Upper lobe of left lung (tissue), 6 donors: ENCODE measurements at regions not wholly inside any gene's neighbourhood (a gene's known extent, or its start where the extent isn't known, plus 50 kb on each side); places are given as distances from the start of the nearest gene placed in this dataset.

Source experiments
- ATAC-seq, 2 donors: fragments of 200-7000 bp; cut with Tn5 transposase; one replicate each; pipeline ENCODE4 v1.9.1; 2022; ENCODE audit warnings: mild to moderate bottlenecking in 2 of 2, moderate library complexity in 2 of 2; ENCODE audit not compliant: low FRiP score in 2 of 2
- DNase-seq, 2 donors: peaks; one replicate each; pipeline ENCODE4 v3.0.0-alpha.2; 2019 to 2020
- H3K27ac ChIP-seq, 4 donors: fragments of 200-600 bp; sonication (generic); one replicate each; pipeline ENCODE4 v1.5.1; 2016 to 2019
- H3K27me3 ChIP-seq, 4 donors: fragments of 200-600 bp; sonication (generic); one replicate each; pipeline ENCODE4 v1.5.1; 2017 to 2019
- H3K36me3 ChIP-seq, 4 donors: fragments of 200-600 bp; sonication (generic); one replicate each; pipeline ENCODE4 v1.5.1; 2016 to 2019
- H3K4me1 ChIP-seq, 4 donors: fragments of 200-600 bp; sonication (generic); one replicate each; pipeline ENCODE4 v1.5.1; 2018 to 2019
- H3K4me3 ChIP-seq, 4 donors: fragments of 200-600 bp; sonication (generic); one replicate each; pipeline ENCODE4 v1.5.1; 2017 to 2019; ENCODE audit warnings: mild to moderate bottlenecking in 2 of 4, moderate library complexity in 1 of 4
- H3K9me3 ChIP-seq, 4 donors: fragments of 200-600 bp; sonication (generic); one replicate each; pipeline ENCODE4 v1.5.1; 2018 to 2019
- CTCF ChIP-seq, 6 experiments: fragments of 450-650 bp in 4 of 6; fragments of 200-600 bp in 2 of 6; sonication (generic) in 2 of 6; IDR thresholded peaks; one replicate each; pipeline ENCODE4 v1.5.1; 2016 to 2019; ENCODE audit warnings: antibody characterized with exemption in 6 of 6
- EP300 ChIP-seq, 4 donors: sonication (generic); formaldehyde crosslinking; IDR thresholded peaks; one replicate each; pipeline ENCODE4 v1.5.1; 2017; ENCODE audit warnings: antibody characterized with exemption in 4 of 4, control low read depth in 2 of 4
- POLR2A ChIP-seq, 4 donors: fragments of 450-650 bp; IDR thresholded peaks; one replicate each; pipeline ENCODE4 v1.5.1; 2016 to 2017; ENCODE audit warnings: antibody characterized with exemption in 4 of 4, mild to moderate bottlenecking in 2 of 4
- POLR2AphosphoS5 ChIP-seq, 2 donors: sonication (generic); formaldehyde crosslinking; IDR thresholded peaks; one replicate each; pipeline ENCODE4 v1.5.1; 2017; ENCODE audit warnings: antibody characterized with exemption in 2 of 2
- WGBS, 2 donors: methylation state at CpG; one replicate each; pipeline ENCODE4 v1.1.5; 2017 to 2018; 5-methylcytosine and 5-hydroxymethylcytosine counted together
- donor health status: DM: no; HTN: no; CAD: no; lungs with moderate emphysema.
- donor health status: DM: no; HTN: yes; CAD: no; lungs with severe emphysema.

GRCh38 chr6:121571455-121571854 is 136.0 kb downstream of the GJA1 start:
- ATAC-seq = no peak
- H3K36me3 ChIP-seq = no peaks in the 10 kb centered on the region
- TF ChIP-seq POLR2A (IDR thresholded peaks at IDR 0.05) (no peak), CTCF (IDR thresholded peaks at IDR 0.05) (no peak), EP300 (IDR thresholded peaks at IDR 0.05) (no peak), POLR2AphosphoS5 (IDR thresholded peaks at IDR 0.05) (no peak)
- no peak overlapping the region for H3K4me3 ChIP-seq
- H3K9me3 ChIP-seq = no peaks in the 10 kb centered on the region
- no peaks in the 10 kb centered on the region for H3K27me3 ChIP-seq
- no peak for DNase-seq
- peaks cover 0 to 3% (median 0%) of the 10 kb centered on the region in 4 donors for H3K4me1 ChIP-seq
- WGBS, 2 donors = 69 to 96% methylated on average over 1 of the region's 1 CpG
- H3K27ac ChIP-seq = no peak overlapping the region

GRCh38 chr6:121573481-121573880 is 138.0 kb downstream of the GJA1 start:
- Histone ChIP-seq H3K27me3 (no peaks in the 10 kb centered on the region), H3K27ac (peak overlapping the region in 1 of 4 donors; percentile 42), H3K4me1 (peaks cover 0 to 3% (median 0%) of the 10 kb centered on the region in 4 donors), H3K9me3 (no peaks in the 10 kb centered on the region), H3K36me3 (no peaks in the 10 kb centered on the region), H3K4me3 (no peak overlapping the region)
- TF ChIP-seq POLR2AphosphoS5 (IDR thresholded peaks at IDR 0.05) (no peak), EP300 (IDR thresholded peaks at IDR 0.05) (no peak), CTCF (IDR thresholded peaks at IDR 0.05) (no peak), POLR2A (IDR thresholded peaks at IDR 0.05) (no peak)
- DNase-seq (no peak), ATAC-seq (peak in 1 of 2 donors; percentile 68)

DNA sequence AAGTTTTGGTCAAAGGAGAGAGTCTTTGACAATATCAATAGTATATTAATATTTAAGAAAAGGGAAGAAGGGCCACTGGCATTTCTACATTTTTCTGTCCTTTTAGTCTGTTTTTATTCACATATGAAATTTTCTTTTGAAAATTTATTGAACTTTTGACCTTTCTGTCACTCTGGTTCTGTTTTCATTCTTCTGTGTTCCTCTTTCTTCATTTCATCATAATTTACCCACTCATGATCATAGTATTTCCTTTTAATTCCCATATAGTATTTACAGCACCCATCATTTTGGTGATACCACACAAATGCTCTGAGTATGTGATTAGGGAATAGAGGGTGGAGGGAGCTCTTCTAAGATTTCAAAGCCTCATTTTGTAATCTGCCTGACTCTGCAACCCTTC is 142.8 kb downstream of the GJA1 start:
- TF ChIP-seq CTCF (IDR thresholded peaks at IDR 0.05) (no peak), POLR2A (IDR thresholded peaks at IDR 0.05) (no peak), POLR2AphosphoS5 (IDR thresholded peaks at IDR 0.05) (no peak), EP300 (IDR thresholded peaks at IDR 0.05) (no peak)
- Histone ChIP-seq H3K4me1 (peaks cover 0 to 3% (median 0%) of the 10 kb centered on the region in 4 donors), H3K4me3 (no peak overlapping the region), H3K27me3 (no peaks in the 10 kb centered on the region), H3K9me3 (no peaks in the 10 kb centered on the region), H3K36me3 (no peaks in the 10 kb centered on the region), H3K27ac (no peak overlapping the region)
- DNase-seq (no peak), ATAC-seq (no peak)

DNA sequence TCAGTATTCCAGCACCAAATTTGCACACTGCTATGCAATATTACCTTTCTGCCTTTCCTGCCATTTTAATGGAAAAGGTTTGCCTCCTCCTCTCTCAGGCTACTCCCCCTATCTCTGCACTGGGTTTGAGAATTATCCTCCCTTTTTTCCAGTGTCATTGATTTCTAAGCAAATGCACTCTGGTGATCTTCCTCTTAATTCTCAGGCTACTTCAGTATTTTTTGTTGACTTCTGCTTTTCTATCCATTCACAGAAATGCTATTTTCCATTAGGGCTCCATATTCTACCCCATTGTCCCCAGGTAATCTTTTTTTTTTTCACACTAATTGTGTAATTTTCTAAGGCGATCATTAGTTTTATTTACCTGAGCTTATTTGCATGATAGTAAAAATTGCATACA is 144.0 kb downstream of the GJA1 start:
- no peak overlapping the region for H3K4me3 ChIP-seq
- ATAC-seq = no peak
- TF ChIP-seq POLR2A (IDR thresholded peaks at IDR 0.05) (no peak), CTCF (IDR thresholded peaks at IDR 0.05) (no peak), POLR2AphosphoS5 (IDR thresholded peaks at IDR 0.05) (no peak), EP300 (IDR thresholded peaks at IDR 0.05) (no peak)
- H3K9me3 ChIP-seq = no peaks in the 10 kb centered on the region
- no peaks in the 10 kb centered on the region for H3K27me3 ChIP-seq
- no peaks in the 10 kb centered on the region for H3K36me3 ChIP-seq
- WGBS, 2 donors = 100% methylated on average over 1 of the region's 1 CpG
- no peak for DNase-seq
- no peak overlapping the region for H3K27ac ChIP-seq
- no peaks in the 10 kb centered on the region for H3K4me1 ChIP-seq

DNA sequence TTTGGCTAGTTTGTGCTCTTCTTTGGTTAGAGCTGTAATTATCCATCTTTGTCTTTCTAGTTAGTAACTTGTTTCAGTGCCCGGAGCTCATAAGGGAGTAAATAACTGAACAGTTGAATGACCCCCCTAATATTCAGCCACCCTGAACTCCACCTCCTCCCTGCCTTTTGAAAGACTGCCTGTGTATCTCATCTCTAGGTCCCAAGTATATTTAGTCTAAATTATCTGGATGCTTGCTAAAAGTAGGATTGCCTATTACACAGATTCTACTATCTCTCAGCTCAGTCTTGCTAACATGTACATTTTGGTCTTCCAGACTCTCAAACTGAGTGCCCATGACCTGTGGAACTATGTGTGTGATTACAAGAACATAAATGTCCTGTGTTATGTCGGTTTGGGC is 145.9 kb downstream of the GJA1 start:
- WGBS, 2 donors = 80 to 87% methylated on average over 2 of the region's 2 CpGs
- peaks cover 0 to 2% (median 0%) of the 10 kb centered on the region in 4 donors for H3K4me1 ChIP-seq

More for the DNA sequence above, 145.9 kb downstream of the GJA1 start:
- no peaks in the 10 kb centered on the region for H3K27me3 ChIP-seq
- H3K9me3 ChIP-seq = no peaks in the 10 kb centered on the region
- no peak overlapping the region for H3K27ac ChIP-seq
- DNase-seq = no peak
- TF ChIP-seq POLR2A (IDR thresholded peaks at IDR 0.05) = no peak
- no peak for TF ChIP-seq CTCF (IDR thresholded peaks at IDR 0.05)
- no peak for TF ChIP-seq EP300 (IDR thresholded peaks at IDR 0.05)
- TF ChIP-seq POLR2AphosphoS5 (IDR thresholded peaks at IDR 0.05) = no peak
- no peak for ATAC-seq
- H3K4me3 ChIP-seq = no peak overlapping the region
- H3K36me3 ChIP-seq = no peaks in the 10 kb centered on the region
